Eye (tissue), 1 donor: ENCODE measurements at regions not wholly inside any gene's neighbourhood (a gene's known extent, or its start where the extent isn't known, plus 50 kb on each side); places are given as distances from the start of the nearest gene placed in this dataset.
"Not testable (repeated sequence)": the region's sequence is repeated elsewhere in the genome, so short reads cannot be mapped to it uniquely, and the experiment has no call there.

Source experiments
- DNase-seq: peaks from one replicate; pipeline ENCODE4 v3.0.0-alpha.2; 2015

DNA sequence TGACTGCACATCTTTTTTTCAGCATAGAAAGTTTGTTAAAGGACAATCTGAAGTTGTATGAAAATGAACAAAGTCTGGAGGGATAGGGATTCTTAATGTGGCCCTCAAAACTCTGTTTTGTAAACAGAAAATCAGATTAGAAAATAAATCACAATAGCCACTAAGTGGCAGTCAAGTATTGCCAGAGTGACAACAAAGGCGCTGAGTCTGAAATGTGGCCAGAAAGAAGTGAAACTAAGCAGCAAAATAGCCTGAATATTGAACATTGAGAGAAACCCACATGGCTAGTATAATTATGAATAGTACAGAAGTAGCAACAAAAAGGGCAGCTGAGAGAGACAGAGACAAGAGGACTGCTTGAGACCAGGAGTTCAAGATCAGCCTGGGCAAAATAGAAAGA, 81.1 kb upstream of the CT45A1 start:
- peak; percentile 2 for DNase-seq

DNA sequence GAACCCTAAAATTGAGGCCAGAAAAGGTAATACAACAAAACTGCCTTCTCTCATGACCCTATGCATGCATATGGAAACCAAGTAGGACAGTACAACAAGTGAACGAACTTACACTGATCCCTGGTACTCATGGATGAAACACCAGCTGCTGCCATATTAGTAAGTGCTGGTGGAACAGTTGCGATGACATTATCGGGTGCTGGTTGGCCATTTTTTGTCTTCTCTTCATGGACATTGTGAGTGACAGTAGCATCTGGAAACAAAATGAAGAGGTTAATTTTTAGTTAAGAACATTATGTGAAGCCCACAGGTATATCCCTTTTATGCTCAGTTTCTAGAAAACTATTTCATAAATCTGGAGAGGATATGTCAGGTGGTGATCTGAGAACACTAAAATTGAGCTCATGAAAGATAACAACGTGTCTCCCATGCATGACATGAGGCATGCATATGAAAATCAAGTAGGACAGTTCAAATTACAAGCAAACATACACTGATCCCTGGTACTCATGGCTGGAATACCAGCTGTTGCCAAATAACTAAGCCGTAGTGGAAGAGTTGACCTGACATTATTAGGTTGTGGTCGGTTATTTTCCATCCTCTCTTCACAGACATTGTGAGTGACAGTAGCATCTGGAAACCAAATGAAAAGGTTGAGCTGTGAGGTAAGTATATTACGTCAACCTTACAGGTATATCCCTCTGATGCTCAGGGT, 74.2 kb upstream of the CT45A1 start:
- no peak for DNase-seq

DNA sequence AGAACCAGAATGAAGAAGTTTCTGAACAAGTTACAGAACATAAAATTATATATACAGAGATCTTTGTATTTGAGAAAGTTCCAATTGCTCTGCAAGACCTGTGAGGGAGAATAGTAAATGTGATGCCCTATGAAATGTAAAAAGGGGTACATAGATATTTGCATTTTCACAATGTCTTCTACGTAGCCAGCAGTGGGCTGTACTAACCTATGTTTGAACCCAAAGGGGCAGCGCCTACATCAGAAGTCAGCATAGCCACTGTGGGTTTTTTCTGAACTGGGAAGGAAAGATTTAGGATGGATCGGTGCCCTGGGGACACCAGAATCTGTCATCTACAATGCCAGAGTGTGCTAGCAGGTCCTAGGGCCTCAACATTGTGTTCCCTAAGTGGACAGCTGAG, 69.5 kb upstream of the CT45A1 start:
- no peak for DNase-seq

DNA sequence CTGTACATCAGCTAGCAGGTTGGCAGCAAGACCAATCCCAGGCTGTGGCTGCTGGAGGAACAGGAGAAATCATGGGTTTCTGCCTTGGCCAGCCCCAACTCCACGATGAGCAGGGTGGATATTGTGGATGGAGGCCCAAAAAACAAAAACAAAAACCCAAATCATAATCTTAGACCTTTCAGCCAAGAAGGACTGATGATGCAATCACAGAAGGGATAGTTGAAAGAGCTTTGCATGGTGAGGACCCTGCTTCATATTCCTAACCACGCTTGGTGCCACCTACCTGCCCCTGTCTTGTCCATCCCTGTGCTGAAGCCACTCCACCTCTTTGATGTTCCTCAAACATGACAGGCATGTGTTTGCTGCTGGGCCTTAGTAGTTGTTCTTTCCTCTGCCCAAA, 68.8 kb upstream of the CT45A1 start:
- DNase-seq = no peak

DNA sequence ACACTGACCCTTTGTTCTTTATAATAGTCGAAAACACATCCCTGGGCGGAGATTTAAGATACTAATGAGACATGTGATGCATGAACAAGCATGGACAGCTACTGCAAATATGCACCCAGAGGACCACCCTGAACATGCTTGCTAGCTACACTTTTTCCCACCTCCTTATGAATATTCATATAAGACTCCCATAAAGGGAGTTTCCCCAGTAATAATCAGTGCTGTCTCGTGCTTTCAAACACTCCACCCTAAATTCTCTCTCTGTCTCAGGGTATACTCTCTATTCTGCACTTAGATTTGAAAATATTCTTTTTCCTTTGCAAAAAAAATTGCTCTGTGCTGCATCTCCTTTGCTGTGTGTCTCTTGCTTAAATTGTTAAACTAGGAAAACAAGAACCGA, 64.4 kb upstream of the CT45A1 start:
- DNase-seq = no peak

DNA sequence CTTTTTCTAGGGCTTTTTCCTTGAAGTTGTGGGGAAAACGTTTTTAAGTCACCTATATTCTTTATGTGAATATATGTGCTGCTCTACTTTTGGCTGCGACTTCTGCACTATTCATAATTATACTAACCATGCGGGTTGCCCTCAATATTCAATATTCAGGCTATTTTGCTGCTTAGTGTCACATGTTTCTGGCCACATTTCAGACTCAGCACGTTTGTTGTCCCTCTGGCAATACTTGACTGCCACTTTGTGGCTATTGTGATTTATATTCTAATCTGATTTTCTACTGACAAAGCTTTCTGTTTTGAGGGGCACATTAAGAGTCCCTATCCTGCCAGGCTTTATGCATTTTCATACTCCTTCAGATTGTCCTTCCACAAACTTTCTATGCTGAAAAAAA, 63.9 kb upstream of the CT45A1 start:
- no peak for DNase-seq

DNA sequence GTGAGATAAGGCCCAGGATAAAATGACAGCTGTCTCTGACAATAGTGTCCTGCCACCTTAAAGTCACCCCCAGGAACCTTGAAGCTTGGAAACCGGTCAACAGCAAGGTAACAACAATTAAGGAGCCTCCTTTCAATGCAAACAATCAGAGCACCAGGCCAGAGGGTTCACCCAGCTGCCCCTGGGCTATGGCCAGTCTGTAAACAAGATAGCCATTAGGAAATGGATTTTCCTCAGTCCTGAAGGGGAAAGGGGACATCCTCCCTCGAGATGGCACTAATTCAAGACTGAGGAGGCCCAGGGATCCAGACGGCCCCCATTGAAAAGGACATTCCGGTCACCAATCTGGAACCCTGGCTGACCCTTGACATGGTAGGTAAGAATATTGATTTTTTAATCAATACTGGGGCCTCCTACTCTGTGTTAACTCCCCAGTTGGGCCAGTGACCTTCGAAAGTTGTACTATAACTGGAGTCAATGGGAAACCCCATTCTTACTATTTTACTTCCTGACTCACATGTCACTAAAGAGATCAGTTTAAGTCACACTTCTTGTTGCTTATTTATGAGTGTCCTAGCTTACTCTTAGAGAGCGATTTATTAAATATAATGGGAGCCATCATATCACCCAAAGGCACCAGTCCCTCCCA, 61.7 kb upstream of the CT45A1 start:
- no peak for DNase-seq

DNA sequence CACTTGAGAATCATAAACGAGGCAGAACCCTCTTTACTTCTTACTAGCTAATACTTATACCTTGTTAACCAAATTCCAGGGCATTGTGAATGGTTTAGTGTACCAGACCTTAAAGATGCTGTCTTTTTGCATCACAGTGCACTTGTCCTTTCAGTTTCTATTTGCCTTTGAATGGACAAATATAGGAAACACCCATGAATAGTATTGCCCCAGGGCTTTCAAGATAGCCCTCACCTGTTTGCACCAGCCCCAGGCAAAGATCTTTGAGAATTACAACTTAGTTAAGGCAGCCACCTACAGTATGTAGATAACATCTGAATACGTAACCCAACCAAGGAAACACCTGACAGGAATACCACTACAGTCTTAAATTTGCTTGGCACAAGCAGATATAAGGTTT, 60.8 kb upstream of the CT45A1 start:
- DNase-seq = no peak

DNA sequence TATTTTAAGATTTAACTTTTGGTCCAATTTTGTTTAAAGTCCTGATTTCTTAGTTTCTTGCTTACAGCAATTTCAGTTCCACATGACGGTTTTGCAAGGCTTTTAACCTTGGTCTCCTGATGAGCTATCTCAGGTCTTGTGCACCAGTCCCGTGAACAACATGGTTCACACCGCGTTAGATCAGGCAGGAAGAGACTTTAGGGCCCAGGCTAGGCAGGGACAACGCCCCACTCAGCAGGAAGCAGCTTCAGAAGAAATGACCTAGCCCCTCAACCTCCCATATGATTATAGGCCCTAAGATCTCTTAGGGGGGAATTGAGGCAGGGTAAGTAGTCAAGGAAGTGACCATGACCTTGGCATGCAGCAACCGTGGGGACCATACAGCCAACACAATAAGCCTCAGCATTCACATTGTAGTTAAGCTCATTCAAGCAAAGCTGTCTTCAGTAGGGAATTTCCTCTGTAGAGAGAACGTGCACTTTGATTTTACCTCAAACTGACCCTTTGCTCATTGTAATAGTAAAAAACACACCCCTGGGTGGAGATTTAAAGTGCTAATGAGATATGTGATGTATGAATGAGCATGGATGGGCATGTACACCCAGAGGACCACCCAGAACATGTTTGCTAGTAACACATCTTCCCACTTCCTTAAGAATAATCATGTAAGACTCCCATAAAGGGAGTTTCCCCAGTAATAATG, 55.3 kb upstream of the CT45A1 start:
- not testable (repeated sequence) for DNase-seq
